ENCODE measurements at regions not wholly inside any gene's neighbourhood (a gene's known extent, or its start where the extent isn't known, plus 50 kb on each side); places are given as distances from the start of the nearest gene placed in this dataset.
"Not testable (repeated sequence)": the region's sequence is repeated elsewhere in the genome, so short reads cannot be mapped to it uniquely, and the experiment has no call there.

GRCh38 chr2:139538332-139539020 is 758.3 kb upstream of the NXPH2 start:
- not testable (repeated sequence) for DNase-seq

- no peak for DNase-seq
Observed at GRCh38 chr2:139529080-139529479, 748.9 kb upstream of the NXPH2 start.

GRCh38 chr2:139526781-139527180 is 746.6 kb upstream of the NXPH2 start:
- no peak for DNase-seq

- no peak for DNase-seq
Observed at GRCh38 chr2:139518321-139518720, 738.1 kb upstream of the NXPH2 start.

- no peak for DNase-seq
Observed at GRCh38 chr2:139514951-139515350, 734.8 kb upstream of the NXPH2 start.

DNA sequence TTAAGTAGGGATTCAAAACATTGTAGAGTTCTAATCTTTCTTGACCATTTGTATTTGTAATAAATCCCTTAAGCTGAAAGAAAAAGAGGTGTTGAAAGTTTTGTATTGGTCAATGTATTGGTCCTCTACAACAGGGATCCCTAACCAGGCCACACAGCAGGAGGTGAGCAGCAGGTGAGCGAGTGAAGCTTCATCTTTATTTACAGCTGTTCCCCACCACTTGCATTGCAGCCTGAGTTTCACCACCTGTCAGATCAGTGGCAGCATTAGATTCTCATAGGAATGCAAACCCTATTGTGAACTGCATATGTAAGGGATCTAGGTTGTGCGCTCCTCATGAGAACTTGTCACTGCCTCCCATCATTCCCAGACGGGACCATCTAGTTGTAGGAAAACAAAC is 715.7 kb upstream of the NXPH2 start:
- DNase-seq = no peak

DNA sequence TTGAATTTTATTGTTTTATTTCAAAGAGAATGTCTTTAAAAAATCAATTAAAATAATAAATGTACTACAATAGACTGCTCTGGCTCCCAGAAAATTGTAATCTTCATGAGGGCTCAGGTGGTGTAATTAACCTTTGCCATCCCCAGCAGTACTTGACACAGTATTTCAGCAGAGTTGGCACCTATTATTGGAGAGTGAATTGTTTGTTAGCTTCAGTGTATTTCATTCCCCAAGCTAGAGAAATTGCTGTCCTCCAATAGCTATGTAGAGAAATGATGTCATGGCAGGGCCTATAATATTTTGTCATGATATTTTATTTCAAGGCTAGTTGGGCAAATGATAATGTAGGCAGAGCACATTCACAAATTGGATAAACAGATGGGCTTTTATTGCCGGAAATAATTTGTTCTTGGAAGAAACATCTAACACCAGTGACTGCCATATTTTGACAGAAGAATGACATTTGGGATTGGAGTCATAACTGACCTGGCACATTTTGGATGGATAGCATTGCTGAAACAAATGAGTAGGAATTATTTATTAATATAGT is 712.0 kb upstream of the NXPH2 start:
- DNase-seq = no peak

DNA sequence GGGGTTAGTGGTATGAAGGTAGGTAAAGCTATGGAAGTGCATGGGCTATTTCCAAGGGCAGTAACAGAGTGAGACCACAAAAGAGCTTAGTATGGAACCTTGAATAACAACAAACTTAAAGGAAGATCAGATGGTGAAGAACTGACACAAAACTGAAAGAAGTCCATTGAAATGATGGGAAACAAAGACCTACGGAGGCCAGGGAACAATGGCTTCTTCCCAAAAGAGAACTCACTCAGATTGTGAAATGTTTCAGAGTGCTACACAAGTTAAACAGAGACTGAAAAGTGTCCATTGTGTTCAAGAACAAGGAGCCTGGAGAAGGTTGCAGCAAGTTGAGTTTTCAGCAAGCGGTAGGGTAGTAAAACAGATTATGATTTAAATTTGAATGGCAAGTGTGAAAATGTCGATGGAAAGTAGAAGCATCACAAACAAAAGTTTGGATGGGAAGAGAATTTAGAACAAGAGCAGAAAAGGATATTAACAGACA is 700.0 kb upstream of the NXPH2 start:
- no peak for DNase-seq

- no peak for DNase-seq
Observed at GRCh38 chr2:139478165-139478914, 698.1 kb upstream of the NXPH2 start.

DNA sequence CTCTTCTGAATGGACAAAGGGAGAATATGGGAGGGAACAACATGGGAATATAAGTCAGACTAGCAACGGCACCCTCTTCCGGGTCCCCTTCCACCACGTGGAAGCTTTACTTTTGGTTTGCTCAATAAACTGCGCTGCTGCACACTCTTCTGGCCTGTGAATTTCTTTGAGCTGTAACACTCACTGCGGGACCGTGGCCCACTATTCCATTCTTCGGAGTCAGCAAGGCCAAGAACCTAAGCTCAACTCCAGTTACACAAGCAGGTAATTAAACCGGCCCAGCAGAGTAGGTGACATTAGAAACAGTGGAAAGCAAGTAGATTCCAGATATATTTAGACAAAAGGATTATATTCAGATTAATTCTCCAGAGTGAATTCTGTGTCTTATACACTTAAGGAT is 697.4 kb upstream of the NXPH2 start:
- no peak for DNase-seq

- no peak for DNase-seq
Observed at GRCh38 chr2:139469985-139470384, 689.8 kb upstream of the NXPH2 start.

- DNase-seq = no peak
Observed at GRCh38 chr2:139465789-139466188, 685.6 kb upstream of the NXPH2 start.

DNA sequence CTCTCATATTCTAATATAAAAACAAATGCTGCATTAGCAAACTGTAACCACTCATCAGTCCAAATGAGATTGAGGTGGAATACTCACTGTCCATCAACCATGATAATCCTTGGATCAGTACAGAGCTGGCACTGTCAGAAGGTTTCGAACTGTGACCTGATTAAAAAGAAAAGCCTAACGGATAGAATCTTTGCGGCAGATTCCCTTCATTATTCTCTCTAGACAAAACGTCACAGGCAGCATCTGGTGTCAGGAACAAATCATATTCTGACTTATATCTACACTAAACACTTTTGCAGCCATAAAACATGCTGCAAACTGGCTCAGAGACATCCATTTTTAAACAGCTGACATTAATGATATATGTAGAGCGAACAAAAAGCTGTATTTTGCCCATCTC is 677.7 kb upstream of the NXPH2 start:
- DNase-seq = no peak

DNA sequence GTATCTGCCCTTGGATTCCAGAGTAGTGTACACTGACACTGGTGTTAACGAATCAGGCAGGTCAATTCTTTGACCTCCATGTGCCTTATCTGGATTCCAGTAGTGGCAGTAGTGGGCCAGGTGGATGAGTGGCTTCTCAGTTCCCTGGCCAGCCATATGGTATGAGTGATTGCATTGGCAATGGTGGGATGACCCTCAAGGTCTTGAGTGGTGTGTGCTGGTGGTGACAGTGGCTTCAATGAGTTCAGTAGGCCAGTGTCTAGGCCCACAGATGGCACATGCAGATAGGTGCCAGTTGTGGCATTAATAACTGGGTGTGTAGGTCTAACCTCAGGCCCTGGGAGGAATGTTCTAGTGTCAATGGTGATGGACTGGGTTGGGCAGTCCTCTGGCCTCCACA is 674.1 kb upstream of the NXPH2 start:
- DNase-seq = no peak

DNA sequence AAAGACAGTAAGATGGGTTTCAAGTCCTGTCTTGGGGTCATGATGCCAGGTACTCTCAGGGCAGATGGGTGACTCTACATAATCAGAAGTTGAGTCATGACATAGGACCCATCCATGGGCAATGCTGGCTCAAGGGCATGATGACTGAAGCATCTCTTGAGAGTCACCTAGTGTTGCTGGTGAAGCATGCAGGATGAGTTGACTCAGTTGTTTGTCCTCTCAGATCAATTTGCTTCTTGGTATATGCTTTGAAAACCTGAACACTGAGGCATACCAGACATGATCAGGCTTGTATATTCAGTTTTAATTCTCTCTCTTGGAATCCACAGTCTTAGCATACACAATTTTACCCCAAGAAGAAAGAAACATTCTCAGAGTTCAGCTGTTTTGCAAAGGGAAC is 658.9 kb upstream of the NXPH2 start:
- DNase-seq = no peak

GRCh38 chr2:139438478-139438877 is 658.3 kb upstream of the NXPH2 start:
- DNase-seq = no peak

DNA sequence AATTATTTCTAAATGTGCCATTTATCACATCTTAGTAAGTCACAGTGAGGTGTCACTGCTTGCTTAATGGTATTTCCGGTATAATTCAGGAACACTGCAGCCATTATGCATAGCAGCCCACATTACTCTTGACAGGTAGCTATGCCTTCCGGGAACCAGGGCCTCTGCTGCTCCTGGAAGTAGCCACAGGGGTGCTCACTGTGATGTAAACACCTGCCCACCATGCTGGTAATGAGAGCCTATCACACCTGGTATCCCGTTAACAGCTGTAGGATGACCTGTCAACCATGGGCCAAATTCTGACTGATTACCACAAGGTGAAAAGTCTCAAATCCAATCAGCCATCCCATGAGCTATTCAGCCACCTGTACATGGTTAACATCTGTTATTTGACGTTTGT is 647.0 kb upstream of the NXPH2 start:
- no peak for DNase-seq

DNA sequence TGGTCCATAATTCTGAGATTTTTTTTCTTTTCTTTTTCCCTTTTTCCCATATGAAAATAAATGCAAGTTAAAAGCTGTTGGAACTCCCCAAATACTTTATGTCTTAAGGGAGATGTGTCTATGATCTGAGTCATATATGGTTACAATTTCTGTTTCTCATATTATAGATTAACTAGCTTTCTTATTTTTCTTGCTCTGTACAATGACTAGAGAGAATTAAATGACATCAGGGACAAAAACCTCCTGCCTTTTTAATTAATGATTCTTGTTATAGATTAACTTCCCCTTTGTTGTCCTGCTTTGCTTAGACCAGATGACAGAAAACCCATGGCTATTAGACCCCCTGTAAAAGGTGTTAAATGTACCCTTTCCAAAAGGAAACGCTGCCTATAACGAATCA is 643.9 kb upstream of the NXPH2 start:
- DNase-seq = no peak

DNA sequence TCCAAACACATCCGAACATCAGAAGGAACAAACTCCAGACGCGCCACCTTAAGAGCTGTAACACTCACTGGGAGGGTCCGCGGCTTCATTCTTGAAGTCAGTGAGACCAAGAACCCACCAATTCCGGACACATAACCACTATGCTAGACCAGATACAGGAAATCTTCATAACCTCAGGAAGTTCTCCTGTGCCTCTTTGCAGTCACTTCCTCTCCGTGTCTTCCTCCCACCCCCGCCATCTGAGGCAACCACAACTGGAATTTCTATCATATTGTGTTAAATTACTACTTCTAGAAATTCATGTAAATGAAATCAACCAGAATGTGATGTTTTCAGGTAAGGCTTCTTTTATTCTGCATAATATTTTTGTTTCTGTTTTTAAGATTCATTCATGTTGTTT is 631.0 kb upstream of the NXPH2 start:
- DNase-seq = no peak

- DNase-seq = not testable (repeated sequence)
Observed at GRCh38 chr2:139410833-139411174, 630.6 kb upstream of the NXPH2 start.

DNA sequence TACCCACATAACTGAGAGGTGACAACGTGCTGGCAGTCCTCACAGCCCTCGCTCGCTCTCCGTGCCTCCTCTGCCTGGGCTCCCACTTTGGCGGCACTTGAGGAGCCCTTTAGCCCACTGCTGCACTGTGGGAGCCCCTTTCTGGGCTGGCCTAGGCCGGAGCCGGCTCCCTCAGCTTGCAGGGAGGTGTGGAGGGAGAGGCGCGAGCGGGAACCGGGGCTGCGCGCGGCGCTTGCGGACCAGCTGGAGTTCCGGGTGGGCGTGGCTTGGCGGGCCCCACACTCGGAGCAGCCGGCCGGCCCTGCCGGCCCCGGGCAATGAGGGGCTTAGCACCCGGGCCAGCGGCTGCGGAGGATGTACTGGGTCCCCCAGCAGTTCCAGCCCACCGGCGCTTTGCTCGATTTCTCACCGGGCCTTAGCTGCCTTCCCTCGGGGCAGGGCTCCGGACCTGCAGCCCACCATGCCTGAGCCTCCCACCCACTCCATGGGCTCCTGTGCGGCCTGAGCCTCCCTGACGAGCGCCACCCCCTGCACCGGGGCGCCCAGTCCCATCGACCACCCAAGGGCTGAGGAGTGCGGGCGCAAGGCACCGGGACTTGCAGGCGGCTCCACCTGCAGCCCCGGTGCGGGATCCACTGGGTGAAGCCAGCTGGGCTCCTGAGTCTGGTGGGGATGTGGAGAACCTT is 630.1 kb upstream of the NXPH2 start:
- DNase-seq = not testable (repeated sequence)

- DNase-seq = no peak
Observed at GRCh38 chr2:139409212-139409611, 629.0 kb upstream of the NXPH2 start.

DNA sequence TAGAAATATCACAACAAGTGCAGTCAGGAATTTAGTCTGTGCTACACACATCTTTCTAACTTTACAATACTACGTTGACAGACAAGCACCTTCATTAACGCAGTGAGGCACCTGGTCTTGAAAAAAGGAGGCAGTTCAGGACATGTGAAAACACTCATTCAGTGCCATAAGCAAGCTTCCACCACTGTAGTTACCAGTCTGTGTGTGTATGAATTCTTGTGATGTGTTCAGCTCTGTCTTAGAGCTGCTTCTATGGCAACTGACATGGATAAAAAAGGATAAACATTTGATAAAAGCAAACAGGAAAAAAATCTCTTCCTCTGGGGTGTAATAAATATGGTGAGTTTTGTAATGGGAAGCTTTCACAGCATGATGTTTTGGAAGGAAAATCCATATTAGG is 623.8 kb upstream of the NXPH2 start:
- no peak for DNase-seq

DNA sequence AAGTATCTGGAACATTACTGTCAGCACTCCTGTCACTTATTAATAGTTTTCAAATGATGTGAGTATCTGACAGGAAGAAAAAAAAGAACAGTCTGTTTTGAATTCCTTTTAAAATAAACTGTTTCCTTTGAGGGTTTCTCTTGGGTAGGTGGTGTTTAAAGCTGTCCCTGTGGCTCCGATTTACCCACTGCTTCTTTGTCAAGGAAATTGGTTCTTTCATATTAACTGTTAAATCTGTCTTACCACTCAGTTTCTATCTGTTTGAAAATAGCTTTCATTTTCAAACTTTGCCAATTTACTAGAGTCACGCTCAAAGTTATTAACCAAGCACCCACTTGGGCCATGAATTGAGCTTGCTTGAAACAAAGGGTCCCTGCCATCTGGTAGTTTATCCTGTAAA is 614.6 kb upstream of the NXPH2 start:
- DNase-seq = no peak

Measured in inflammatory macrophage (primary cell).